Astrocyte of the cerebellum (primary cell): ENCODE measurements at regions not wholly inside any gene's neighbourhood (a gene's known extent, or its start where the extent isn't known, plus 50 kb on each side); places are given as distances from the start of the nearest gene placed in this dataset.

Experiments used
- DNase-seq: peaks from one replicate; pipeline ENCODE4 v3.0.0-alpha.2; 2011; ENCODE audit warnings: low read depth
- H3K4me3 ChIP-seq: 2 replicates; pipeline ENCODE4 v1.5.1; 2011; ENCODE audit warnings: mild to moderate bottlenecking, low read depth, low read length, moderate library complexity
- CTCF ChIP-seq: IDR thresholded peaks from 2 replicates; pipeline ENCODE4 v1.5.1; 2012; ENCODE audit warnings: low read length, low read depth, moderate library complexity, mild to moderate bottlenecking; ENCODE audit errors: missing control alignments
- in situ Hi-C: cut with HindIII; loops from 2 replicates; pipeline ENCODE4 v1.10.0; 2017; ENCODE audit warnings: low sequenced_read_pairs

- no peak for DNase-seq
- H3K4me3 ChIP-seq, result no peak overlapping the region
- in situ Hi-C loops, result no loop called here
- no peak for TF ChIP-seq CTCF
These were observed 140.5 kb upstream of the TUT7 start for GRCh38 chr9:86494644-86495111.

GRCh38 chr9:86491468-86492266, 137.5 kb upstream of the TUT7 start:
- TF ChIP-seq CTCF, result no peak
- no peak overlapping the region for H3K4me3 ChIP-seq
- DNase-seq, result no peak
- in situ Hi-C loops, result no loop called here

GRCh38 chr9:86488794-86489193, 134.6 kb upstream of the TUT7 start:
- TF ChIP-seq CTCF, result no peak
- no peak for DNase-seq
- no peak overlapping the region for H3K4me3 ChIP-seq
- in situ Hi-C loops, result no loop called here

GRCh38 chr9:86488345-86488744, 134.1 kb upstream of the TUT7 start:
- DNase-seq, result no peak
- in situ Hi-C loops, result no loop called here
- no peak overlapping the region for H3K4me3 ChIP-seq
- no peak for TF ChIP-seq CTCF

GRCh38 chr9:86487838-86488233, 133.6 kb upstream of the TUT7 start:
- in situ Hi-C loops, result no loop called here

More at GRCh38 chr9:86487838-86488233, 133.6 kb upstream of the TUT7 start:
- no peak for DNase-seq
- TF ChIP-seq CTCF, result no peak
- no peak overlapping the region for H3K4me3 ChIP-seq
